H1 (cell line): ENCODE measurements at regions not wholly inside any gene's neighbourhood (a gene's known extent, or its start where the extent isn't known, plus 50 kb on each side); places are given as distances from the start of the nearest gene placed in this dataset.

Experiments used
- CEBPB ChIP-seq: IDR thresholded peaks from 2 replicates; pipeline ENCODE4 v1.6.1; 2012; ENCODE audit warnings: low read depth, low read length
- EP300 ChIP-seq, 2 experiments: IDR thresholded peaks; 1 replicate in 1 of 2; 2 replicates in 1 of 2; pipeline ENCODE4 v1.6.1; 2011 to 2012; ENCODE audit warnings: low read depth in 2 of 2, low read length in 2 of 2, mild to moderate bottlenecking in 2 of 2, borderline replicate concordance in 1 of 2, inconsistent platforms in 1 of 2, moderate library complexity in 1 of 2
- HDAC6 ChIP-seq: IDR thresholded peaks from one replicate; pipeline ENCODE4 v1.7.1; 2012; ENCODE audit warnings: low read depth, mild to moderate bottlenecking, inconsistent platforms, low read length, moderate library complexity
- POU5F1 ChIP-seq: IDR thresholded peaks from 2 replicates; pipeline ENCODE4 v1.6.1; 2011; ENCODE audit warnings: low read depth, mild to moderate bottlenecking, low read length, moderate library complexity
- SIX5 ChIP-seq: IDR thresholded peaks from 2 replicates; pipeline ENCODE4 v1.6.1; 2011; ENCODE audit warnings: mild to moderate bottlenecking, low read depth, low read length

DNA sequence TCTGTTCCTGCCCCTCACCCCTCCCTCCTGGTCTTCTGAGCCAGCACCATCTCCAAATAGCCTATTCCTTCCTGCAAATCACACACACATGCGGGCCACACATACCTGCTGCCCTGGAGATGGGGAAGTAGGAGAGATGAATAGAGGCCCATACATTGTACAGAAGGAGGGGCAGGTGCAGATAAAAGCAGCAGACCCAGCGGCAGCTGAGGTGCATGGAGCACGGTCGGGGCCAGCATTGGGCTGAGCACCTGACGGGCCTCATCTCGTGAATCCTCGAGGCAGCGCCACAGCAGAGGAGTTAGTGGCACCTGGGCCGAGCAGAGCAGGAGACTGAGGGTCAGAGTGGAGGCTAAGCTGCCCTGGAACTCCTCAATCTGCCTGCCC is 941.8 kb downstream of the BRD1 start (continued):
- TF ChIP-seq SIX5 (no peak), POU5F1 (no peak), HDAC6 (no peak), EP300 (IDR thresholded peaks at IDR 0.05; ENCODE audit: borderline replicate concordance in 1 of 2, low read depth in 2 of 2, low read length in 2 of 2) (no peak), CEBPB (no peak)
- TF ChIP-seq, all 59 proteins: peak for 0
